BLaER1 (cell line): ENCODE measurements at regions not wholly inside any gene's neighbourhood (a gene's known extent, or its start where the extent isn't known, plus 50 kb on each side); places are given as distances from the start of the nearest gene placed in this dataset.
"Not testable (repeated sequence)": the region's sequence is repeated elsewhere in the genome, so short reads cannot be mapped to it uniquely, and the experiment has no call there.

Source experiments
- H3K27ac ChIP-seq: shearing (Covaris generic); formaldehyde crosslinking; 2 replicates; pipeline ENCODE4 v1.8.1; 2022
- H3K27me3 ChIP-seq: shearing (Covaris generic); formaldehyde crosslinking; 2 replicates; pipeline ENCODE4 v1.8.1; 2022
- H3K36me3 ChIP-seq: shearing (Covaris generic); formaldehyde crosslinking; 2 replicates; pipeline ENCODE4 v1.8.1; 2022
- H3K4me1 ChIP-seq: shearing (Covaris generic); formaldehyde crosslinking; 2 replicates; pipeline ENCODE4 v1.8.1; 2022
- H3K4me2 ChIP-seq: shearing (Covaris generic); formaldehyde crosslinking; 2 replicates; pipeline ENCODE4 v1.8.1; 2022
- H3K4me3 ChIP-seq: shearing (Covaris generic); formaldehyde crosslinking; 2 replicates; pipeline ENCODE4 v1.8.1; 2022
- H3K9ac ChIP-seq: shearing (Covaris generic); formaldehyde crosslinking; 2 replicates; pipeline ENCODE4 v1.8.1; 2022
- H3K9me3 ChIP-seq: shearing (Covaris generic); formaldehyde crosslinking; 2 replicates; pipeline ENCODE4 v1.8.1; 2022
- H4K20me1 ChIP-seq: shearing (Covaris generic); formaldehyde crosslinking; 2 replicates; pipeline ENCODE4 v1.8.1; 2022
- Cebpa-rat ChIP-seq: shearing (Covaris generic); IDR thresholded peaks from 2 replicates; pipeline ENCODE4 v1.8.1; 2022

DNA sequence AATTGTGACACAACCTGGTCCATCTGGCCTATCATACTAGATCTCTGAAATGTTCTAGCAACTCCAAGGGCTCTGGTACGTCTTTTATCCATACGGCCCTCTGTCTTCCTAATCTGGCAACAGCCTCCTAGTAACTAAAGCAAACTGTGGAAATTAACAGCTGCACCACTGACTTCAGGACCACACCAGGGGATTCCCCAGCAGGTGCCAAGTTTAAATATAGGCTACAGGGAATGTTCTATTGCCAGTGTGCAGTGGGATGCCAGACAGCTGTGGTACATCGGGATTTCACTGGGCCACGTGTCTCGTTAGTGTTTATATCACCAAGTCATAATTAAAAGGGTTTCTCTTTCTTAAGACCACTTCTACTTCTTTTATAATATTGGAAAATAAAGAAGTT lies 94.3 kb downstream of the RGS2 start:
- Histone ChIP-seq H3K4me3 (no peak overlapping the region), H4K20me1 (no peaks in the 10 kb centered on the region), H3K4me2 (peak overlapping the region; percentile 76)

DNA sequence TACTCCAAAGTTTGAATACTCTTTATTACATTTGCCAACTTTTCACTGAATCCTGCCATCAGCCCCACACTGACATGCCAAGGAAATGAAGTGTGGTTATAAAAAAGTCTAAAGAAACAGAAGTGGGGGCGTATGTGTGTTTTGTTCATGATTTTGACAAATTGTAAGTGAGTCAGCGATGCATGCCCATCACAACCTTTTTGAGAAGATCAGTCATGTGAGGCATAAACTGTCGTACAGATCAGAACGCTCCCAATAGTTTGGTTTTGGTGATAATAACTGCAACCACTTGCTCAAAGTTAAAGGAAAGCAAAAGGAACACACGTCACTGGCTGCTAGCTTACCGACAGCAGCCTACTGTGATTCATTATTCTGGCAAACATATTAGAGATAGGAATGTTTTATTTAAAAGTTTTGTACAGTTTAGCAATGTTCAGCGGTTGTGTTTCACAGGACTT lies 95.6 kb downstream of the RGS2 start:
- H3K4me2 ChIP-seq, result peak overlapping the region; percentile 76
- TF ChIP-seq Cebpa-rat, result no peak
- peaks cover 42% of the 10 kb centered on the region for H3K4me1 ChIP-seq
- no peaks in the 10 kb centered on the region for H3K27me3 ChIP-seq
- peak overlapping the region; percentile 51; the same call in 1 of the 2 replicates for H3K4me3 ChIP-seq
- H3K36me3 ChIP-seq, result no peaks in the 10 kb centered on the region
- H3K9ac ChIP-seq, result peak overlapping the region; percentile 64; the same call in 1 of the 2 replicates
- H3K9me3 ChIP-seq, result no peaks in the 10 kb centered on the region
- no peaks in the 10 kb centered on the region for H4K20me1 ChIP-seq
- H3K27ac ChIP-seq, result peak overlapping the region; percentile 52

More for the DNA sequence above, 94.3 kb downstream of the RGS2 start:
- Histone ChIP-seq H3K27ac (0 out of 2 replicates have a peak overlapping the region, but pooled peaks have one; percentile 52), H3K4me1 (peaks cover 42% of the 10 kb centered on the region), H3K36me3 (no peaks in the 10 kb centered on the region), H3K27me3 (no peaks in the 10 kb centered on the region), H3K9me3 (no peaks in the 10 kb centered on the region), H3K9ac (no peak overlapping the region)
- no peak for TF ChIP-seq Cebpa-rat

DNA sequence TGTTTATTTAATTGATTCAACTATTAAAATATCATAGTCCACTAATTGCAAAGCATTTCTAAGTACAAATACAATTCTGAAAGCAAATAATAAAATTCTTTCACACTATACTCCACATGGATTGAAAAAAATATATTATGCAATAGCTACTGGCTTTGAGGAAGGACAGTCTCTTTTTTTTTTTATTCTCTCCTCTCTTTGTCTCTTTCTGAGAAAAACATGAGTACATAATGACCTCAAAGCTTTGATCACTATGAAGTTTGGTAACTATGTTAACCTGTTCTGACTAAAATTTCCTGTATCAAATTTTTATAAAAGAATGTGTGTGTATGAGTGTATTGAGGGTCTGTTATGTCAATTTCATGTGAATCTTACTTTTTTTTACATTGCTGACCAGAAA lies 96.2 kb downstream of the RGS2 start:
- peak overlapping the region; percentile 76 for H3K4me2 ChIP-seq
- peak overlapping the region; percentile 52 for H3K27ac ChIP-seq

DNA sequence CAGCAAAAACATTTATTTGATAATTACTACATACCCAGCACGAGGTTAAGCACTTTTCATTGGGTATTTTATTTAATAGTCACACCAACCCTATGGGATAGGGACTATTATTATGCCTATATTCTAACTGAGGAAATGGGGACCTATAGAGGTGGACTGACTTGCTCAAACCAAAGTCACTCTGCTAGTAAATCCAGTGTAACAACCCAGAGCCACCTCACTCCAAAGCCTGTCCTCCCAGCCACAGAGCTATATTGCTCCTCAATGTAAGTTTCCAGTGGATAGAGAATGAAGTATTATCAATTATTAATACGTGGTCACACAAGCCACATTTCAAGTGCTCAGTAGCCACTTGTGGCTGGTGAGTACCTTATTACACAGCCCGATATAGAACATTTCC lies 97.5 kb downstream of the RGS2 start:
- Histone ChIP-seq H3K36me3 (no peaks in the 10 kb centered on the region), H3K27me3 (no peaks in the 10 kb centered on the region), H3K4me1 (peaks cover 52% of the 10 kb centered on the region), H3K9ac (no peak overlapping the region), H3K4me3 (no peak overlapping the region), H4K20me1 (no peaks in the 10 kb centered on the region), H3K4me2 (no peak overlapping the region), H3K9me3 (0 out of 2 replicates have a peak, but pooled peaks cover 2% of the 10 kb centered on the region), H3K27ac (no peak overlapping the region)
- no peak for TF ChIP-seq Cebpa-rat

More for the DNA sequence above, 96.2 kb downstream of the RGS2 start:
- Histone ChIP-seq H3K9ac (no peak overlapping the region), H3K4me3 (no peak overlapping the region), H3K27me3 (no peaks in the 10 kb centered on the region), H3K4me1 (peaks cover 42% of the 10 kb centered on the region), H3K36me3 (no peaks in the 10 kb centered on the region), H3K9me3 (no peaks in the 10 kb centered on the region), H4K20me1 (no peaks in the 10 kb centered on the region)
- no peak for TF ChIP-seq Cebpa-rat

DNA sequence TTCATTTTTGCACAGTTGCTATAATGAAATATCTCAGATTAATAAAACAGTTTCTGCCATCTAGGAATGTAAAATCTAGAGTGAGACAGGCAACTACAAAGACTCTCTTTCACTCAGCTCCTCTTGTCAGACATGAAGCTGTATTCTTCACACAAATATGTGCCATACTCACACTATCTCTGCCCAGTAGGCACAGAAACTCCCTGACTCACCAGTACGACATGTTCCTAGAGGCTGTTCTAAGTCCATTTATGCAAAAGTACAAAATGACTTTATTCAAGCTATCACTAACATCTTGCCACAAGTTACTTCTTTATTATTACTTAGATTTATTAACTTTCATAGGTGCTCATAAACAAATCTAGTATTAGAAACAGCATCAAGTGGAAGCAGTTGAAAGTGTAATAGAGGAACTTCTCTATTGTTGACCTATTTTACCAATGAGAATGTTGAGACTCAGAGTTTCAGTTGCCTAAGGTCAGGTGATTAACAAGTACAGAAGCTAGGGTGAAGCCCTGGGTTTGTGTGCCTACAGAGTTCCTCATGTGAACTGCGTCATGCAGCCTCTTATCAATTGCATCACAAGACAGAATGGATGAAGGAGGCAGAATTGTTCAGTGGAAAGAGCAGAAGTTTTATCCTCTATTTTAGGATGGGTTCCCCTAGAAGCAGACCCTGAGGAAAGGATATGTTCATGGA lies 98.9 kb downstream of the RGS2 start:
- Histone ChIP-seq H3K27ac (no peak overlapping the region), H3K9me3 (peaks cover 9% of the 10 kb centered on the region; the same call in 1 of the 2 replicates), H3K4me1 (peaks cover 47% of the 10 kb centered on the region), H3K4me2 (no peak overlapping the region), H3K27me3 (no peaks in the 10 kb centered on the region), H3K9ac (no peak overlapping the region), H3K36me3 (no peaks in the 10 kb centered on the region), H4K20me1 (no peaks in the 10 kb centered on the region), H3K4me3 (no peak overlapping the region)
- no peak for TF ChIP-seq Cebpa-rat

GRCh38 chr1:192911896-192912656 lies 103.2 kb downstream of the RGS2 start:
- H3K27ac ChIP-seq, H3K9ac ChIP-seq, H3K4me2 ChIP-seq, H4K20me1 ChIP-seq, H3K9me3 ChIP-seq, H3K4me3 ChIP-seq, H3K36me3 ChIP-seq, H3K27me3 ChIP-seq: not testable (repeated sequence)
- H3K4me1 ChIP-seq, result peaks cover 14% of the 10 kb centered on the region

- no peak for TF ChIP-seq Cebpa-rat
- Histone ChIP-seq H3K36me3 (no peaks in the 10 kb centered on the region), H3K4me3 (no peak overlapping the region), H3K27me3 (no peaks in the 10 kb centered on the region), H3K9me3 (peaks cover 9% of the 10 kb centered on the region; the same call in 1 of the 2 replicates), H3K4me1 (peaks cover 14% of the 10 kb centered on the region), H4K20me1 (no peaks in the 10 kb centered on the region), H3K4me2 (no peak overlapping the region), H3K9ac (no peak overlapping the region), H3K27ac (no peak overlapping the region)
These were observed 104.8 kb downstream of the RGS2 start for GRCh38 chr1:192913683-192914082.

GRCh38 chr1:192914092-192914491 lies 105.3 kb downstream of the RGS2 start:
- no peak for TF ChIP-seq Cebpa-rat
- H3K27me3 ChIP-seq, result no peaks in the 10 kb centered on the region
- no peak overlapping the region for H3K27ac ChIP-seq
- no peak overlapping the region for H3K9ac ChIP-seq
- H3K9me3 ChIP-seq, result peaks cover 9% of the 10 kb centered on the region; the same call in 1 of the 2 replicates
- no peak overlapping the region for H3K4me3 ChIP-seq
- H4K20me1 ChIP-seq, result no peaks in the 10 kb centered on the region
- peaks cover 14% of the 10 kb centered on the region for H3K4me1 ChIP-seq
- H3K36me3 ChIP-seq, result no peaks in the 10 kb centered on the region
- H3K4me2 ChIP-seq, result peak overlapping the region; percentile 4; the same call in 1 of the 2 replicates

DNA sequence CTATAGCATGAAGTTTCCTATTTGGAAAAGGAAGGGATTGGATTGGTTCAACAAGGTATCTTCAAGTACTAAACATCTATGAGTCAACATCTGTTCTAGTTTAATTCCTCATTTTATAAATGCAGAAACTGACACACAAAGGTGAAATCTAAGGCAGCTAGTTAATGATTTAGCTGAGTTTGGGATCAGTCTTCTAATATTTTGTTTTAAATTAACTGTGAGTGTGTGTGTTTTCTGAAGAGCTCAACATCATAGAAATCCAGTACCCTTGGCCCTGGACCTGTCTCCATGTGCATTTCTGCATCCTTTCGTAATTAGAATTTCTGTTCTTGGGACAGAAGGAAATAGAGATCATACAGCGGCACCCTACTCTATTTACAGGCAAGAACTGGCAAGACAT lies 105.9 kb downstream of the RGS2 start:
- Histone ChIP-seq H3K27ac (no peak overlapping the region), H3K9me3 (peaks cover 9% of the 10 kb centered on the region; the same call in 1 of the 2 replicates), H3K4me1 (peaks cover 14% of the 10 kb centered on the region), H3K4me2 (no peak overlapping the region), H3K4me3 (no peak overlapping the region), H3K27me3 (no peaks in the 10 kb centered on the region), H3K9ac (no peak overlapping the region), H3K36me3 (no peaks in the 10 kb centered on the region), H4K20me1 (no peaks in the 10 kb centered on the region)
- no peak for TF ChIP-seq Cebpa-rat

GRCh38 chr1:192916021-192916420 lies 107.2 kb downstream of the RGS2 start:
- no peak for TF ChIP-seq Cebpa-rat
- Histone ChIP-seq H3K36me3 (no peaks in the 10 kb centered on the region), H3K4me2 (no peak overlapping the region), H3K9me3 (peaks cover 9% of the 10 kb centered on the region; the same call in 1 of the 2 replicates), H3K27me3 (no peaks in the 10 kb centered on the region), H3K4me3 (no peak overlapping the region), H3K4me1 (peaks cover 6% of the 10 kb centered on the region), H3K27ac (no peak overlapping the region), H4K20me1 (no peaks in the 10 kb centered on the region), H3K9ac (no peak overlapping the region)
